ENCODE measurements at regions not wholly inside any gene's neighbourhood (a gene's known extent, or its start where the extent isn't known, plus 50 kb on each side); places are given as distances from the start of the nearest gene placed in this dataset.

GRCh38 chr18:8977701-8978100 lies 124.8 kb upstream of the NDUFV2 start:
- in situ Hi-C loops (cut with MboI) (no loop called here), intact Hi-C loops (cut with micrococcal nuclease) (no loop called here)
- no peak for FAIRE-seq
- Histone ChIP-seq H3K27me3 (ENCODE audit: control insufficient read depth in 2 of 2, insufficient read depth in 2 of 2, low read length in 2 of 2) (no peaks in the 10 kb centered on the region), H3K4me3 (no peak overlapping the region), H3K4me2 (ENCODE audit: insufficient read depth, low read length) (no peak overlapping the region), H3K4me1 (replicated peaks in 1 of 2; ENCODE audit: control insufficient read depth in 2 of 2, insufficient read depth in 2 of 2, low read length in 2 of 2) (peaks cover 0 to 3% of the 10 kb centered on the region in 2 experiments; a peak in 3 of 5 replicates), H2AFZ (ENCODE audit: low read depth, low read length) (no peak overlapping the region), H3K9me1 (ENCODE audit: control insufficient read depth, insufficient read depth, low read length) (no peaks in the 10 kb centered on the region), H3K36me3 (ENCODE audit: control insufficient read depth, insufficient read depth, low read length) (no peaks in the 10 kb centered on the region), H3K9me3 (replicated peaks; ENCODE audit: control insufficient read depth, insufficient read depth, low read depth, low read length) (no peaks in the 10 kb centered on the region), H3K79me2 (ENCODE audit: control insufficient read depth, insufficient read depth, low read length) (no peaks in the 10 kb centered on the region), H3K9ac (ENCODE audit: insufficient read depth in 1 of 2, low read depth in 2 of 2, low read length in 2 of 2) (no peak overlapping the region), H4K20me1 (replicated peaks; ENCODE audit: control insufficient read depth, insufficient read depth, low read length) (no peaks in the 10 kb centered on the region), H3K27ac (ENCODE audit: extremely low read depth, low read depth, low read length) (no peak overlapping the region)
- no TSS peak for BruUV-seq (replicated peaks)
- DNase-seq (ENCODE audit: extremely low read depth in 1 of 4, low spot score in 3 of 4) = no peak
- no peak for ATAC-seq
- ChIA-PET POLR2A (no interaction called here), CTCF (ENCODE audit: low intra/inter-chr PET ratio) (interaction anchor here (0.6 kb wide), 1 partner anchor 351 kb away, joined by 4 read pairs; no protein-coding TSS in a partner anchor)
- 50% methylated on average over 1 of the region's 1 CpG for WGBS (ENCODE audit: insufficient coverage, low coverage, missing lambda C conversion rate)
- no peak for TF ChIP-seq ATF4 (CRISPR knock-in tag; IDR thresholded peaks at IDR 0.05)
- peak; percentile 69; the same call in 1 of the 2 replicates for TF ChIP-seq HDAC2 (IDR thresholded peaks at IDR 0.05)
- no peak for TF ChIP-seq MAFG (tag; conservative IDR thresholded peaks at IDR 0.05)
- no peak for TF ChIP-seq RNF219 (CRISPR knock-in tag; IDR thresholded peaks at IDR 0.05)
- no peak for TF ChIP-seq CHD7 (IDR thresholded peaks at IDR 0.05; ENCODE audit: low read depth, low read length)
- no peak for TF ChIP-seq FOXA3 (CRISPR knock-in tag; conservative IDR thresholded peaks at IDR 0.05 in 1 of 2, IDR thresholded peaks at IDR 0.05 in 1 of 2)
- TF ChIP-seq KDM1A (IDR thresholded peaks at IDR 0.05) = peak; percentile 63 to 87
- no peak for TF ChIP-seq LCOR (CRISPR knock-in tag; IDR thresholded peaks at IDR 0.05)
- peak; percentile 46 to 75; a peak in 3 of 4 replicates for TF ChIP-seq RCOR1 (IDR thresholded peaks at IDR 0.05; ENCODE audit: borderline replicate concordance in 1 of 2, low read depth in 2 of 2, low read length in 2 of 2)

Data from K562 (cell line).